DND-41 (cell line): ENCODE measurements at regions not wholly inside any gene's neighbourhood (a gene's known extent, or its start where the extent isn't known, plus 50 kb on each side); places are given as distances from the start of the nearest gene placed in this dataset.

Source experiments
- CTCF ChIP-seq: IDR thresholded peaks from 2 replicates; pipeline ENCODE4 v1.5.1; 2012; ENCODE audit warnings: borderline replicate concordance, low read length, moderate library complexity, mild to moderate bottlenecking; ENCODE audit not compliant: poor library complexity, severe bottlenecking; ENCODE audit errors: extremely low read depth
- EZH2 ChIP-seq: IDR thresholded peaks from 3 replicates; pipeline ENCODE4 v1.6.1; 2012; ENCODE audit warnings: borderline replicate concordance, low read depth, mild to moderate bottlenecking, moderate library complexity, low read length, inconsistent platforms; ENCODE audit not compliant: severe bottlenecking

GRCh38 chr13:79190932-79191331 is 215.1 kb downstream of the RBM26 start:
- TF ChIP-seq CTCF: no peak
- no peak for TF ChIP-seq EZH2
